H1 (cell line): ENCODE measurements at regions not wholly inside any gene's neighbourhood (a gene's known extent, or its start where the extent isn't known, plus 50 kb on each side); places are given as distances from the start of the nearest gene placed in this dataset.

Source experiments
- CTCF ChIA-PET: fragments of 300-600 bp; sonication (Branson Sonifier 250); formaldehyde crosslinking; loops from one replicate; lab custom pipeline; 2021; ENCODE audit not compliant: partially characterized antibody; lab: Charles Lee
- POLR2A ChIA-PET: fragments of 300-600 bp; sonication (Branson Sonifier 250); formaldehyde crosslinking; loops from one replicate; lab custom pipeline; 2021; ENCODE audit warnings: inconsistent platforms; ENCODE audit not compliant: partially characterized antibody; lab: Charles Lee
- DNase-seq, 2 experiments: peaks; one replicate each; pipeline versions ENCODE4 v3.0.0 to v3.0.0-alpha.2; 2010 to 2022; ENCODE audit warnings: low spot score in 2 of 2, low read depth in 1 of 2, mixed read lengths in 1 of 2
- FAIRE-seq: peaks from 2 replicates; lab custom pipeline; 2011; peaks lifted over from hg19 to GRCh38; lab: Jason Lieb, UNC
- H2AFZ ChIP-seq: 2 replicates; pipeline ENCODE4 v1.8.1; 2012; ENCODE audit warnings: low read length, inconsistent platforms
- H2AK5ac ChIP-seq: 2 replicates; pipeline ENCODE4 v1.6.1; 2013; ENCODE audit warnings: low read depth, low read length
- H2BK120ac ChIP-seq: replicated peaks from 2 replicates; pipeline ENCODE3; 2013; ENCODE audit warnings: low read depth, low read length, inconsistent platforms
- H2BK12ac ChIP-seq: 2 replicates; pipeline ENCODE4 v1.6.1; 2013; ENCODE audit warnings: low read depth, low read length
- H2BK15ac ChIP-seq: 2 replicates; pipeline ENCODE4 v1.6.1; 2013; ENCODE audit warnings: low read length
- H2BK20ac ChIP-seq: 2 replicates; pipeline ENCODE4 v1.6.1; 2013; ENCODE audit warnings: low read length
- H2BK5ac ChIP-seq: 2 replicates; pipeline ENCODE4 v1.6.1; 2013; ENCODE audit warnings: low read depth, low read length
- H3K14ac ChIP-seq: 2 replicates; pipeline ENCODE4 v1.6.1; 2013; ENCODE audit warnings: inconsistent platforms; ENCODE audit not compliant: insufficient read length
- H3K18ac ChIP-seq: 2 replicates; pipeline ENCODE4 v1.6.1; 2013; ENCODE audit warnings: low read length; ENCODE audit errors: extremely low read depth
- H3K23ac ChIP-seq: 2 replicates; pipeline ENCODE4 v1.6.1; 2013; ENCODE audit warnings: inconsistent platforms; ENCODE audit not compliant: insufficient read length
- H3K23me2 ChIP-seq: 2 replicates; pipeline ENCODE4 v1.6.1; 2013; ENCODE audit warnings: low read depth, low read length
- H3K27ac ChIP-seq: 2 replicates; pipeline ENCODE4 v1.6.1; 2011; ENCODE audit warnings: low read depth, low read length, inconsistent platforms
- H3K27me3 ChIP-seq, 4 experiments: replicated peaks in 1 of 4; 1 replicate in 1 of 4; 2 replicates in 3 of 4; pipeline versions ENCODE4 v1.6.1 to v1.8.1; 2011 to 2013; ENCODE audit warnings: low read length in 3 of 4, mild to moderate bottlenecking in 3 of 4, inconsistent platforms in 2 of 4, mixed read lengths in 2 of 4, moderate library complexity in 1 of 4; ENCODE audit not compliant: control insufficient read depth in 3 of 4, insufficient read depth in 3 of 4; ENCODE audit errors: extremely low read depth in 1 of 4
- H3K36me3 ChIP-seq, 4 experiments: 2 replicates each; pipeline versions ENCODE4 v1.6.1 to v1.8.1; 2011 to 2013; ENCODE audit warnings: mild to moderate bottlenecking in 4 of 4, low read length in 3 of 4, moderate library complexity in 2 of 4, control low read depth in 1 of 4, inconsistent platforms in 1 of 4; ENCODE audit not compliant: insufficient read depth in 4 of 4, control insufficient read depth in 2 of 4
- H3K4ac ChIP-seq: replicated peaks from 2 replicates; pipeline ENCODE3; 2013; ENCODE audit warnings: low read length, low read depth, mixed read lengths, inconsistent platforms; ENCODE audit not compliant: insufficient read length
- H3K4me1 ChIP-seq, 4 experiments: replicated peaks in 1 of 4; 1 replicate in 1 of 4; 2 replicates in 3 of 4; pipeline versions ENCODE4 v1.6.1 to v1.8.1; 2011 to 2013; ENCODE audit warnings: low read length in 3 of 4, inconsistent platforms in 2 of 4, mixed read lengths in 1 of 4; ENCODE audit not compliant: insufficient read depth in 4 of 4, control insufficient read depth in 3 of 4
- H3K4me2 ChIP-seq, 2 experiments: 2 replicates each; pipeline versions ENCODE4 v1.6.1 to v1.8.1; 2011 to 2013; ENCODE audit warnings: low read depth in 2 of 2, low read length in 2 of 2, control low read depth in 1 of 2, inconsistent platforms in 1 of 2, mild to moderate bottlenecking in 1 of 2; ENCODE audit not compliant: insufficient read depth in 1 of 2
- H3K4me3 ChIP-seq, 4 experiments: fragments of 200-600, 300-600 bp in 1 of 4; sonication (generic), shearing (Covaris generic), sonication (Bioruptor Twin) in 1 of 4; 2 replicates each; pipeline versions ENCODE4 v1.5.1 to v1.8.1; 2011 to 2016; ENCODE audit warnings: low read length in 4 of 4, low read depth in 3 of 4, control low read depth in 2 of 4, inconsistent platforms in 2 of 4, mild to moderate bottlenecking in 2 of 4, mixed read lengths in 1 of 4, moderate library complexity in 1 of 4; ENCODE audit not compliant: insufficient read depth in 2 of 4; ENCODE audit errors: extremely low read depth in 1 of 4
- H3K56ac ChIP-seq: replicated peaks from 2 replicates; pipeline ENCODE3; 2013; ENCODE audit warnings: low read depth, mild to moderate bottlenecking, mixed read lengths, low read length, inconsistent platforms; ENCODE audit not compliant: insufficient read length
- H3K79me1 ChIP-seq: 2 replicates; pipeline ENCODE4 v1.6.1; 2013; ENCODE audit warnings: low read depth, low read length, control low read depth
- H3K79me2 ChIP-seq, 2 experiments: 2 replicates each; pipeline versions ENCODE4 v1.6.1 to v1.8.1; 2012 to 2013; ENCODE audit warnings: low read length in 2 of 2, mild to moderate bottlenecking in 2 of 2, inconsistent platforms in 1 of 2; ENCODE audit not compliant: insufficient read depth in 2 of 2, control insufficient read depth in 1 of 2
- H3K9ac ChIP-seq, 4 experiments: replicated peaks in 1 of 4; 1 replicate in 1 of 4; 2 replicates in 3 of 4; pipeline versions ENCODE4 v1.6.1 to v1.8.1; 2011 to 2013; ENCODE audit warnings: low read depth in 3 of 4, low read length in 3 of 4, control low read depth in 2 of 4, mild to moderate bottlenecking in 2 of 4, moderate library complexity in 2 of 4, inconsistent platforms in 1 of 4; ENCODE audit errors: extremely low read depth in 1 of 4
- H3K9me3 ChIP-seq, 2 experiments: 2 replicates each; pipeline versions ENCODE4 v1.6.1 to v1.8.1; 2012 to 2013; ENCODE audit warnings: mild to moderate bottlenecking in 2 of 2, moderate library complexity in 2 of 2, control low read depth in 1 of 2, inconsistent platforms in 1 of 2, low read depth in 1 of 2, low read length in 1 of 2, mixed read lengths in 1 of 2; ENCODE audit not compliant: insufficient read depth in 2 of 2
- H4K20me1 ChIP-seq, 2 experiments: replicated peaks in 1 of 2; 2 replicates each; pipeline versions ENCODE3 to v1.8.1; 2011 to 2013; ENCODE audit warnings: inconsistent platforms in 2 of 2, low read length in 2 of 2, mild to moderate bottlenecking in 1 of 2; ENCODE audit not compliant: insufficient read depth in 2 of 2, control insufficient read depth in 1 of 2
- H4K5ac ChIP-seq: 2 replicates; pipeline ENCODE4 v1.6.1; 2013; ENCODE audit warnings: low read length, low read depth, mixed read lengths, inconsistent platforms; ENCODE audit not compliant: insufficient read length
- H4K8ac ChIP-seq: 2 replicates; pipeline ENCODE4 v1.8.0; 2013; ENCODE audit warnings: mild to moderate bottlenecking, moderate library complexity, low read length, inconsistent platforms; ENCODE audit not compliant: insufficient read depth; ENCODE audit errors: extremely low read depth
- H4K91ac ChIP-seq: replicated peaks from 2 replicates; pipeline ENCODE3; 2013; ENCODE audit warnings: low read length, mixed read lengths, inconsistent platforms; ENCODE audit not compliant: insufficient read length
- BACH1 ChIP-seq: IDR thresholded peaks from 2 replicates; pipeline ENCODE4 v1.6.1; 2012; ENCODE audit warnings: low read length, improper control_type of control experiment
- BCL11A ChIP-seq, 2 experiments: IDR thresholded peaks; one replicate each; pipeline ENCODE4 v1.6.1; 2011; ENCODE audit warnings: low read depth in 2 of 2, low read length in 2 of 2, mild to moderate bottlenecking in 2 of 2
- CBX5 ChIP-seq: fragments of 300-800, 300-1000 bp; sonication (generic); IDR thresholded peaks from 2 replicates; pipeline ENCODE4 v1.7.1; 2016; ENCODE audit warnings: antibody characterized with exemption, low read length, low read depth
- EGR1 ChIP-seq: IDR thresholded peaks from 2 replicates; pipeline ENCODE4 v1.6.1; 2011; ENCODE audit warnings: low read depth, low read length, borderline replicate concordance
- EP300 ChIP-seq, 2 experiments: IDR thresholded peaks; 1 replicate in 1 of 2; 2 replicates in 1 of 2; pipeline ENCODE4 v1.6.1; 2011 to 2012; ENCODE audit warnings: low read depth in 2 of 2, low read length in 2 of 2, mild to moderate bottlenecking in 2 of 2, borderline replicate concordance in 1 of 2, inconsistent platforms in 1 of 2, moderate library complexity in 1 of 2
- FOSL1 ChIP-seq: IDR thresholded peaks from 2 replicates; pipeline ENCODE4 v1.6.1; 2011; ENCODE audit warnings: mild to moderate bottlenecking, low read depth, low read length, moderate library complexity; ENCODE audit not compliant: insufficient read depth
- GABPA ChIP-seq: IDR thresholded peaks from 2 replicates; pipeline ENCODE4 v1.6.1; 2011; ENCODE audit warnings: mild to moderate bottlenecking, low read length, moderate library complexity, borderline replicate concordance; ENCODE audit not compliant: insufficient read depth
- JUND ChIP-seq: IDR thresholded peaks from 2 replicates; pipeline ENCODE4 v1.6.1; 2011; ENCODE audit warnings: mild to moderate bottlenecking, improper control_type of control experiment, low read length
- KDM5A ChIP-seq: fragments of 200-600 bp; IDR thresholded peaks from 2 replicates; pipeline ENCODE4 v1.7.1; 2012; ENCODE audit warnings: mild to moderate bottlenecking, low read length, inconsistent platforms, mixed read lengths
- POLR2AphosphoS5 ChIP-seq: IDR thresholded peaks from 2 replicates; pipeline ENCODE4 v1.6.1; 2011; ENCODE audit warnings: low read depth, low read length
- SIN3A ChIP-seq, 2 experiments: IDR thresholded peaks in 1 of 2; conservative IDR thresholded peaks in 1 of 2; 2 replicates each; pipeline ENCODE4 v1.6.1; 2011 to 2012; ENCODE audit warnings: low read length in 2 of 2, improper control_type of control experiment in 1 of 2, low read depth in 1 of 2, mild to moderate bottlenecking in 1 of 2
- SIX5 ChIP-seq: IDR thresholded peaks from 2 replicates; pipeline ENCODE4 v1.6.1; 2011; ENCODE audit warnings: mild to moderate bottlenecking, low read depth, low read length
- SRF ChIP-seq: IDR thresholded peaks from 2 replicates; pipeline ENCODE4 v1.6.1; 2011; ENCODE audit warnings: mild to moderate bottlenecking, low read depth, low read length, moderate library complexity
- ZNF274 ChIP-seq: IDR thresholded peaks from 2 replicates; pipeline ENCODE4 v1.7.0; 2012; ENCODE audit warnings: low read length, borderline replicate concordance; ENCODE audit errors: extremely low read depth
- WGBS, 2 experiments: shearing (Covaris generic) in 1 of 2; methylation state at CpG; one replicate each; pipeline versions ENCODE4 v1.1.6 to v1.1.7; 2013 to 2015; ENCODE audit warnings: low lambda C conversion rate in 2 of 2, mixed read lengths in 2 of 2, inconsistent platforms in 1 of 2, low coverage in 1 of 2, missing lambda C conversion rate in 1 of 2; ENCODE audit not compliant: insufficient replicate concordance in 2 of 2, insufficient coverage in 1 of 2, insufficient read length in 1 of 2; ENCODE audit errors: extremely low coverage in 1 of 2, missing lambda C conversion rate in 1 of 2; 5-methylcytosine and 5-hydroxymethylcytosine counted together

- H2AFZ ChIP-seq: no peak overlapping the region
- no peak overlapping the region for H2BK15ac ChIP-seq
- no peak overlapping the region for H3K27ac ChIP-seq
- H3K4ac ChIP-seq: no peak overlapping the region
- no peak overlapping the region for H3K4me3 ChIP-seq
- no peaks in the 10 kb centered on the region; a peak in 1 of 7 replicates for H3K27me3 ChIP-seq
- H3K23ac ChIP-seq: no peak overlapping the region
- H3K4me1 ChIP-seq: 0 out of 7 replicates have a peak, but pooled peaks cover 0 to 2% (median 0%) of the 10 kb centered on the region in 4 experiments
- CTCF ChIA-PET: interaction anchor here (0.7 to 1.5 kb wide), 6 partner anchors 10 to 501 kb away, joined by 3 to 4 read pairs (median 4); partner anchors contain the start of gene EXOC2
- FAIRE-seq (no peak), DNase-seq (no peak)
- no peak overlapping the region for H2BK20ac ChIP-seq
- no peaks in the 10 kb centered on the region for H3K79me2 ChIP-seq
- H3K14ac ChIP-seq: no peak overlapping the region
- H3K9me3 ChIP-seq: peaks cover 10 to 14% of the 10 kb centered on the region in 2 experiments; a peak in 3 of 4 replicates
- no peak overlapping the region for H2BK12ac ChIP-seq
- peaks cover 3% of the 10 kb centered on the region; the same call in 1 of the 2 replicates for H3K23me2 ChIP-seq
- no peak overlapping the region for H3K56ac ChIP-seq
- whole genome bisulfite sequencing, 2 experiments: 88% methylated on average over 3 of the region's 3 CpGs; no CpG with 5 or more reads in 1 of the 2 experiments
- no peak overlapping the region for H2BK120ac ChIP-seq
- H4K20me1 ChIP-seq: no peaks in the 10 kb centered on the region
- no peak overlapping the region for H2BK5ac ChIP-seq
- H4K8ac ChIP-seq: no peak overlapping the region
- H3K79me1 ChIP-seq: no peaks in the 10 kb centered on the region
- no peak overlapping the region for H3K4me2 ChIP-seq
- H4K91ac ChIP-seq: no peak overlapping the region
- no peak overlapping the region for H4K5ac ChIP-seq
- POLR2A ChIA-PET: no interaction called here
- H2AK5ac ChIP-seq: no peak overlapping the region
- no peak overlapping the region for H3K18ac ChIP-seq
- no peak overlapping the region for H3K9ac ChIP-seq
- H3K36me3 ChIP-seq: no peaks in the 10 kb centered on the region
- TF ChIP-seq CBX5 (no peak), SRF (no peak), GABPA (no peak), SIX5 (no peak), SIN3A (conservative IDR thresholded peaks at IDR 0.05 in 1 of 2, IDR thresholded peaks at IDR 0.05 in 1 of 2; ENCODE audit: low read depth in 1 of 2, low read length in 2 of 2) (no peak), POLR2AphosphoS5 (no peak), EGR1 (no peak), BACH1 (no peak), KDM5A (no peak), BCL11A (IDR thresholded peaks at IDR 0.05; ENCODE audit: low read depth in 2 of 2, low read length in 2 of 2) (no peak), ZNF274 (no peak), JUND (no peak), EP300 (IDR thresholded peaks at IDR 0.05; ENCODE audit: borderline replicate concordance in 1 of 2, low read depth in 2 of 2, low read length in 2 of 2) (no peak), FOSL1 (no peak)
These were observed 142.7 kb upstream of the EXOC2 start for GRCh38 chr6:835476-836160.
